Activated T-helper 1 cell treated with anti-CD3 and anti-CD28 coated beads, Interleukin-12 subunit alpha, Interleukin-12 subunit beta, Interleukin-2, Interleukin-4 antibody, amounts not matched to agents 30 ng/mL and 10 ng/mL and 1 ng/mL, durations not matched to agents 14 hours and 24 hours and 36 hours (primary cell): ENCODE measurements at regions not wholly inside any gene's neighbourhood (a gene's known extent, or its start where the extent isn't known, plus 50 kb on each side); places are given as distances from the start of the nearest gene placed in this dataset.

Source experiments
- DNase-seq: peaks from one replicate; pipeline ENCODE4 v3.0.0; 2021; ENCODE audit warnings: low spot score
- H3K27ac Mint-ChIP-seq: one replicate; pipeline ENCODE4 v1.8.0; 2021; ENCODE audit warnings: mild to moderate bottlenecking, mixed read lengths
- H3K27me3 Mint-ChIP-seq: one replicate; pipeline ENCODE4 v1.8.0; 2022; ENCODE audit warnings: mild to moderate bottlenecking, moderate library complexity, mixed read lengths; ENCODE audit not compliant: insufficient read depth
- H3K36me3 Mint-ChIP-seq: one replicate; pipeline ENCODE4 v1.8.0; 2021; ENCODE audit warnings: low read depth, mixed read lengths
- H3K4me1 Mint-ChIP-seq: one replicate; pipeline ENCODE4 v1.8.0; 2021; ENCODE audit warnings: low read depth, mixed read lengths
- H3K4me3 Mint-ChIP-seq: one replicate; pipeline ENCODE4 v1.8.0; 2021; ENCODE audit warnings: mild to moderate bottlenecking, moderate library complexity, mixed read lengths
- H3K9me3 Mint-ChIP-seq: one replicate; pipeline ENCODE4 v1.8.0; 2021; ENCODE audit warnings: mixed read lengths
- intact Hi-C: fragments of 100-400 bp; cut with micrococcal nuclease; formaldehyde crosslinking; loops from one replicate; pipeline ENCODE4 v1.15.1; 2024

- H3K36me3 Mint-ChIP-seq = no peaks in the 10 kb centered on the region
- no peak overlapping the region for H3K27ac Mint-ChIP-seq
- H3K4me3 Mint-ChIP-seq = no peak overlapping the region
- H3K9me3 Mint-ChIP-seq = no peaks in the 10 kb centered on the region
- peaks cover 4% of the 10 kb centered on the region for H3K27me3 Mint-ChIP-seq
- intact Hi-C loops = no loop called here
- no peak for DNase-seq
- no peaks in the 10 kb centered on the region for H3K4me1 Mint-ChIP-seq
Observed at GRCh38 chr4:155515444-155516075, 138.8 kb upstream of the MAP9 start.

- DNase-seq = no peak
Observed at GRCh38 chr4:155514628-155515027, 137.9 kb upstream of the MAP9 start.

GRCh38 chr4:155512817-155513216, 136.1 kb upstream of the MAP9 start:
- intact Hi-C loops = no loop called here
- DNase-seq = no peak

More at GRCh38 chr4:155514628-155515027, 137.9 kb upstream of the MAP9 start:
- Mint-ChIP-seq H3K27me3 (peaks cover 4% of the 10 kb centered on the region), H3K4me1 (no peaks in the 10 kb centered on the region), H3K9me3 (no peaks in the 10 kb centered on the region), H3K27ac (no peak overlapping the region), H3K4me3 (no peak overlapping the region), H3K36me3 (no peaks in the 10 kb centered on the region)
- intact Hi-C loops = no loop called here

GRCh38 chr4:155512046-155512445, 135.3 kb upstream of the MAP9 start:
- Mint-ChIP-seq H3K4me1 (no peaks in the 10 kb centered on the region), H3K4me3 (no peak overlapping the region), H3K36me3 (no peaks in the 10 kb centered on the region), H3K27me3 (peaks cover 5% of the 10 kb centered on the region), H3K27ac (no peak overlapping the region), H3K9me3 (no peaks in the 10 kb centered on the region)
- intact Hi-C loops = no loop called here
- DNase-seq = no peak

More at GRCh38 chr4:155512817-155513216, 136.1 kb upstream of the MAP9 start:
- Mint-ChIP-seq H3K4me3 (no peak overlapping the region), H3K36me3 (no peaks in the 10 kb centered on the region), H3K9me3 (no peaks in the 10 kb centered on the region), H3K27ac (no peak overlapping the region), H3K4me1 (no peaks in the 10 kb centered on the region), H3K27me3 (peaks cover 5% of the 10 kb centered on the region)

GRCh38 chr4:155510771-155511170, 134.0 kb upstream of the MAP9 start:
- Mint-ChIP-seq H3K4me1 (no peaks in the 10 kb centered on the region), H3K27me3 (peaks cover 5% of the 10 kb centered on the region), H3K9me3 (no peaks in the 10 kb centered on the region), H3K36me3 (no peaks in the 10 kb centered on the region), H3K27ac (no peak overlapping the region), H3K4me3 (no peak overlapping the region)
- intact Hi-C loops = no loop called here
- no peak for DNase-seq

- Mint-ChIP-seq H3K9me3 (no peaks in the 10 kb centered on the region), H3K27ac (no peak overlapping the region), H3K36me3 (no peaks in the 10 kb centered on the region), H3K27me3 (peaks cover 5% of the 10 kb centered on the region), H3K4me1 (no peaks in the 10 kb centered on the region), H3K4me3 (no peak overlapping the region)
- intact Hi-C loops = no loop called here
- no peak for DNase-seq
Observed at GRCh38 chr4:155509555-155509954, 132.8 kb upstream of the MAP9 start.

- Mint-ChIP-seq H3K27ac (no peak overlapping the region), H3K36me3 (no peaks in the 10 kb centered on the region), H3K4me3 (no peak overlapping the region), H3K9me3 (no peaks in the 10 kb centered on the region), H3K27me3 (peaks cover 5% of the 10 kb centered on the region), H3K4me1 (no peaks in the 10 kb centered on the region)
- intact Hi-C loops = no loop called here
- no peak for DNase-seq
Observed at GRCh38 chr4:155506745-155507144, 130.0 kb upstream of the MAP9 start.

GRCh38 chr4:155505321-155505720, 128.6 kb upstream of the MAP9 start:
- H3K9me3 Mint-ChIP-seq = no peaks in the 10 kb centered on the region
- no peaks in the 10 kb centered on the region for H3K4me1 Mint-ChIP-seq
- DNase-seq = no peak
- intact Hi-C loops = no loop called here
- peaks cover 2% of the 10 kb centered on the region for H3K27me3 Mint-ChIP-seq
- no peak overlapping the region for H3K27ac Mint-ChIP-seq
- no peaks in the 10 kb centered on the region for H3K36me3 Mint-ChIP-seq
- no peak overlapping the region for H3K4me3 Mint-ChIP-seq

GRCh38 chr4:155497306-155497705, 120.5 kb upstream of the MAP9 start:
- Mint-ChIP-seq H3K27me3 (peaks cover 2% of the 10 kb centered on the region), H3K9me3 (no peaks in the 10 kb centered on the region), H3K4me1 (no peaks in the 10 kb centered on the region), H3K4me3 (no peak overlapping the region), H3K27ac (no peak overlapping the region), H3K36me3 (no peaks in the 10 kb centered on the region)
- intact Hi-C loops = no loop called here
- no peak for DNase-seq

- no peak for DNase-seq
- Mint-ChIP-seq H3K4me3 (no peak overlapping the region), H3K27me3 (peaks cover 2% of the 10 kb centered on the region), H3K36me3 (no peaks in the 10 kb centered on the region), H3K9me3 (no peaks in the 10 kb centered on the region), H3K27ac (no peak overlapping the region), H3K4me1 (no peaks in the 10 kb centered on the region)
- intact Hi-C loops = no loop called here
Observed at GRCh38 chr4:155496294-155496626, 119.5 kb upstream of the MAP9 start.

- H3K27ac Mint-ChIP-seq = no peak overlapping the region
- no peak for DNase-seq
- no peak overlapping the region for H3K4me3 Mint-ChIP-seq
- no peaks in the 10 kb centered on the region for H3K36me3 Mint-ChIP-seq
- H3K9me3 Mint-ChIP-seq = no peaks in the 10 kb centered on the region
- no peaks in the 10 kb centered on the region for H3K4me1 Mint-ChIP-seq
- H3K27me3 Mint-ChIP-seq = peaks cover 2% of the 10 kb centered on the region
- intact Hi-C loops = no loop called here
Observed at GRCh38 chr4:155495572-155496293, 119.0 kb upstream of the MAP9 start.

- intact Hi-C loops = no loop called here
- no peak for DNase-seq
- H3K4me3 Mint-ChIP-seq = no peak overlapping the region
- H3K27me3 Mint-ChIP-seq = no peaks in the 10 kb centered on the region
- no peaks in the 10 kb centered on the region for H3K9me3 Mint-ChIP-seq
- H3K4me1 Mint-ChIP-seq = no peaks in the 10 kb centered on the region
- H3K36me3 Mint-ChIP-seq = no peaks in the 10 kb centered on the region
- H3K27ac Mint-ChIP-seq = no peak overlapping the region
Observed at GRCh38 chr4:155494037-155494718, 117.4 kb upstream of the MAP9 start.

GRCh38 chr4:155491336-155492120, 114.8 kb upstream of the MAP9 start:
- Mint-ChIP-seq H3K27ac (no peak overlapping the region), H3K4me3 (no peak overlapping the region), H3K9me3 (no peaks in the 10 kb centered on the region), H3K4me1 (no peaks in the 10 kb centered on the region), H3K36me3 (no peaks in the 10 kb centered on the region), H3K27me3 (no peaks in the 10 kb centered on the region)
- DNase-seq = no peak
- intact Hi-C loops = no loop called here
